ENCODE measurements at regions not wholly inside any gene's neighbourhood (a gene's known extent, or its start where the extent isn't known, plus 50 kb on each side); places are given as distances from the start of the nearest gene placed in this dataset.

- DNase-seq (ENCODE audit: low spot score in 2 of 2) = no peak
- Histone ChIP-seq H3K27ac (no peak overlapping the region), H3K36me3 (no peaks in the 10 kb centered on the region), H3K9me3 (no peaks in the 10 kb centered on the region), H3K27me3 (peaks cover 0 to 11% of the 10 kb centered on the region in 2 donors), H3K4me1 (no peaks in the 10 kb centered on the region), H3K4me3 (no peak overlapping the region)
- intact Hi-C loops (cut with DNase I; ENCODE audit: low total_unique reads) = no loop called here
- TF ChIP-seq, protein P1, sequence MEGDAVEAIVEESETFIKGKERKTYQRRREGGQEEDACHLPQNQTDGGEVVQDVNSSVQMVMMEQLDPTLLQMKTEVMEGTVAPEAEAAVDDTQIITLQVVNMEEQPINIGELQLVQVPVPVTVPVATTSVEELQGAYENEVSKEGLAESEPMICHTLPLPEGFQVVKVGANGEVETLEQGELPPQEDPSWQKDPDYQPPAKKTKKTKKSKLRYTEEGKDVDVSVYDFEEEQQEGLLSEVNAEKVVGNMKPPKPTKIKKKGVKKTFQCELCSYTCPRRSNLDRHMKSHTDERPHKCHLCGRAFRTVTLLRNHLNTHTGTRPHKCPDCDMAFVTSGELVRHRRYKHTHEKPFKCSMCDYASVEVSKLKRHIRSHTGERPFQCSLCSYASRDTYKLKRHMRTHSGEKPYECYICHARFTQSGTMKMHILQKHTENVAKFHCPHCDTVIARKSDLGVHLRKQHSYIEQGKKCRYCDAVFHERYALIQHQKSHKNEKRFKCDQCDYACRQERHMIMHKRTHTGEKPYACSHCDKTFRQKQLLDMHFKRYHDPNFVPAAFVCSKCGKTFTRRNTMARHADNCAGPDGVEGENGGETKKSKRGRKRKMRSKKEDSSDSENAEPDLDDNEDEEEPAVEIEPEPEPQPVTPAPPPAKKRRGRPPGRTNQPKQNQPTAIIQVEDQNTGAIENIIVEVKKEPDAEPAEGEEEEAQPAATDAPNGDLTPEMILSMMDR (IDR thresholded peaks at IDR 0.05) = no peak
Observed at GRCh38 chr10:117601716-117602115, 59.2 kb downstream of the EMX2 start.

DNA sequence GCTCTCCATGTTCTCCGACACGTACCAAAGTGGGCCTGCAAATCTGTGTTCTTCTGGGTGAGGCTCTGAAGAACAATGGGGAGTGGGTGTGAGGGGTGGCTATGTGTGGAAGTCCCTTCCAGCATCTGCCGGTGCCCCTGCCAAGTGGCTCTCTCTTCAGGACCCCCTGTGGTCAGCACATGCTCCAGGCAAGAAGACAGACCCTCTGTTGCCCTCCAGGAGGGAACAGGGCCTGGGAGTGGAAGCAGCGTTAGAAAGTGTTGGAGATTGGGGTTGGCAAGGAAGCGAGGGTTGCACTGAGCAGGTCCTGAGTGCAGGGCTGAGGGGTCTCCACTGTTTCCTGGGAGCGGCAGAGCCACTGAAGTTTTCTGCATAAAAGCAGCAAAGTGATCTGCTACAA lies 60.5 kb downstream of the EMX2 start:
- Histone ChIP-seq H3K27ac (no peak overlapping the region), H3K4me3 (no peak overlapping the region), H3K27me3 (peaks cover 0 to 11% of the 10 kb centered on the region in 2 donors), H3K9me3 (no peaks in the 10 kb centered on the region), H3K36me3 (no peaks in the 10 kb centered on the region), H3K4me1 (no peaks in the 10 kb centered on the region)
- intact Hi-C loops (cut with DNase I; ENCODE audit: low total_unique reads) = no loop called here
- no peak for TF ChIP-seq POLR2A (IDR thresholded peaks at IDR 0.05)
- TF ChIP-seq, protein P1 (IDR thresholded peaks at IDR 0.05) = no peak
- no peak for DNase-seq (ENCODE audit: low spot score in 2 of 2)

- peaks cover 0 to 11% of the 10 kb centered on the region in 2 donors for H3K27me3 ChIP-seq
- H3K27ac ChIP-seq = no peak overlapping the region
- TF ChIP-seq POLR2AphosphoS5 (IDR thresholded peaks at IDR 0.05) (no peak), POLR2A (IDR thresholded peaks at IDR 0.05) (no peak)
- TF ChIP-seq, protein P1 (IDR thresholded peaks at IDR 0.05) = no peak
- no peaks in the 10 kb centered on the region for H3K36me3 ChIP-seq
- DNase-seq (ENCODE audit: low spot score in 2 of 2) = no peak
- H3K4me1 ChIP-seq = no peaks in the 10 kb centered on the region
- no peak overlapping the region for H3K4me3 ChIP-seq
- H3K9me3 ChIP-seq = no peaks in the 10 kb centered on the region
- intact Hi-C loops (cut with DNase I; ENCODE audit: low total_unique reads) = no loop called here
Observed at GRCh38 chr10:117603726-117604125, 61.2 kb downstream of the EMX2 start.

DNA sequence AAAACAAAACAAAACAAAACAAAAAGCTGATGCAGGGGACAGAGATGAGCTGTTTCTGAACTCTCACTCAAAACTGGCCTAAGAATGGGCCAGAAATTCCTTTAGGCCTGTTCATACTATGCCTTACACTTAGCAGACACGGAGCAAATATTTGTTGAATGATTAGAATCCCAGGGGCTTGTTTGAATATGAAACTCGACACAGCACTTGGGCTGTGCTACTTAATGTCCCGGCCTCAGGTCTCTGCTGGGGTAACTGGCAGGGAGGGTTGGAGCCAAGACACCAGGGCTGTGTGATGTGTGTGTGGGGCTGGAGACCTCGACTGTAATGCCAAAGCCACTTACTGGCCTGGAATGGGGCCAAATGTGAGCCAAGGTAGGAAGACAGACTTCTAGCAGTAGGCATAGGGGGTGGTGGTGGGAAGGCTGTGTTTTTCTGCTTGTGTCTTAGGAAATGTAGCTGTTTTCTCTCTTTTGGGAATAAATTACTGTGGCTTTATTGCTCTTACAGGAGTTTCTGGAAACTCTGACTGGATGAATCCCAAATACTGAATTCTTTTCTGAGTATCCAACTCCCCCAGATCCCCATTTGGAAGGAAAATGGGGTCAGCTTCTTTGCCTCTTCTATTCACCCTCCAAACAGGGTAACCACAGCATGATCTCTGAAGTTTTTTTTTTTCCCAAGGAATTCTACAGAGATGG lies 66.7 kb downstream of the EMX2 start:
- Histone ChIP-seq H3K4me1 (no peaks in the 10 kb centered on the region), H3K9me3 (no peaks in the 10 kb centered on the region), H3K27me3 (no peaks in the 10 kb centered on the region), H3K27ac (peak overlapping the region; percentile 48 to 68), H3K4me3 (no peak overlapping the region), H3K36me3 (no peaks in the 10 kb centered on the region)
- intact Hi-C loops (cut with DNase I; ENCODE audit: low total_unique reads) = no loop called here
- TF ChIP-seq POLR2AphosphoS5 (IDR thresholded peaks at IDR 0.05) (no peak), POLR2A (IDR thresholded peaks at IDR 0.05) (no peak)
- TF ChIP-seq, protein P1 (IDR thresholded peaks at IDR 0.05) = no peak
- no peak for DNase-seq (ENCODE audit: low spot score in 2 of 2)

DNA sequence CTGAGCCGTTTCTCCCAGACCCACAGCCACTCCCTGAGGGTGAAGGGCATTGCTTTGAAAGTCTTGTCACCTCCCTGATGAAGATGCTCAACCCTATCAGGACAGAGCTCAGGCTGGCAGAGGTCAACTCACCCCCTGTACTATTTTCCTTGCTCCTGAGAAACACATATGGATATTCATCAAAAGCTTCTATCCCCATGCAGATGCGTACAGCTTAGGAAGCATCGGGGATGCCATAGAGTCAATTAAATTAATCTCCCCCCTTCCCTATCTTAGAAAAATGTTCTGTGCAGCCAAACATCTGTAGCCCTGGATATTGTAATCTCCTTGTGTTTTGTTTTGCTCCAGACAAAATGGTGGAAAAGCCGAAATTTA lies 67.2 kb downstream of the EMX2 start:
- intact Hi-C loops (cut with DNase I; ENCODE audit: low total_unique reads) = no loop called here
- Histone ChIP-seq H3K4me3 (no peak overlapping the region), H3K27me3 (no peaks in the 10 kb centered on the region), H3K36me3 (no peaks in the 10 kb centered on the region), H3K4me1 (no peaks in the 10 kb centered on the region), H3K27ac (peak overlapping the region; percentile 48 to 68), H3K9me3 (no peaks in the 10 kb centered on the region)
- TF ChIP-seq POLR2AphosphoS5 (IDR thresholded peaks at IDR 0.05) = no peak
- TF ChIP-seq, protein P1 (IDR thresholded peaks at IDR 0.05) = no peak
- no peak for TF ChIP-seq POLR2A (IDR thresholded peaks at IDR 0.05)
- DNase-seq (ENCODE audit: low spot score in 2 of 2) = no peak
